HuH-7.5 (cell line): ENCODE measurements at regions not wholly inside any gene's neighbourhood (a gene's known extent, or its start where the extent isn't known, plus 50 kb on each side); places are given as distances from the start of the nearest gene placed in this dataset.
A peak's percentile ranks its signal among the peaks of the same experiment; 100 is the strongest.
"Not testable (repeated sequence)": the region's sequence is repeated elsewhere in the genome, so short reads cannot be mapped to it uniquely, and the experiment has no call there.

Experiments used
- DNase-seq: peaks from one replicate; pipeline ENCODE4 v3.0.0; 2011; ENCODE audit warnings: low spot score

GRCh38 chr7:33789871-33790630 lies 115.3 kb upstream of the BMPER start:
- no peak for DNase-seq

- DNase-seq, result no peak
These were observed 114.6 kb upstream of the BMPER start for GRCh38 chr7:33790746-33791145.

DNA sequence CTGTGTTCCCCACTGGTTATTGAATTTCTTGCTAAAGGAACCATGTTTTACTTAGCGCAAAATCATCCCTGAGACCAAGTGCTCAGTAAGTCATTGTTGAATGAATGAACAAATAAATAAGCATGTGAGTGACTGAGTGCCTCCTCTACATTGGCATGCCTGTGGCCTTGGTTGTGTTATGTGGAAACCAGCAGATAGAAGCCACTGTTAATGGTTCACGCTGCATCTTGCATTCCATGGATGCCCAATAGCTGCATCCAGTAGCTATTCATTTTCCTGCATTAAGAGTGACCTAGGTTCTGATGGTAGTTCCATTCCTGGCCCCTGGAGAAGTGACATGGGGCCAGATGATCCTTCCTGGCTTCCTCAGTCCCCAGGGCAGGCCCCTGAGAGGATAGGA lies 113.3 kb upstream of the BMPER start:
- DNase-seq, result no peak

DNA sequence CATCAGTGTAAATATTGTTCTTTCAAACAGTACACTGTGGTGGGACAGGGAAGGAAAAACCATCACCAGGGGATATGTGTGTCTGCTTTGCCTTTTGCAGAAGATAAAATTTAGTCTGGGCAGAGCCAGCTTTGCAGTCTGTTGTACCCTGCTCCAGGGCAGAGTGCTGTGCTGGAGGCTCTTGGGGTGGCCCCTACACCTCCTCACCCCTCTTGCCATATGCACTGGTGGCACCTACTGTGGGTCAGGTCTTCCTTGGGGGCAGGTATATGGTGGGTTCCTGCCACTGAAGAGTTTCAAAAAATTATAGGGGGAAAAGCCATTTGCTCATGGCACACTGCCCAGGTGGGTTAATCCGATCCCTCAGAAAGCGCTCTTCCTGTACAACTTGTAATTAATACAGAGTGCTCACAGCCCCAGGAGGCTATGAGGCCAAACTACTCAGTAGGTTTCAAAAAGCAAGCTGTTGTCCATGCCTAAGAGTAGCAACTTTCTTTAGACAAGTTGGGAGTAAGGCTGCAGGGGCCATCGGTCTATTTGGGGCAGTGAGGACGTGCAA lies 112.7 kb upstream of the BMPER start:
- no peak for DNase-seq

DNA sequence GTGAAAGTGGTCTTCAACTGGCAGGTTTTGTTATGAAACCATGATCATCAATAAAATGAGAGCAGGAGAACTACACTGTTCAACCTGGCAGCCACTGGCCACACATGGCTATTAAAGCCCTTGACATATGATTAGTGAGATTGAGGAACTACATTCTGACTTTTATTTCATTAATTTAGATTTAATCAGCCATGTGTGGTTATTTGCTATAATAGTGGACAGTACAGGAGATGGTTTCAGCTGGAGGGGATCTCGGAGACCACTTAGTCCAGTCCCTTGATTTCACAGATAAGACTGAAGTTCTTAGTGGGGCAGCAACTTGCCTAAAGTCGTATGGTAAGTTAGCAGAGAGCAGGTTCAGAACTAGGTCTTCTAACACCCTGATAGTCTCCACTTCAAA lies 111.7 kb upstream of the BMPER start:
- DNase-seq, result no peak

DNA sequence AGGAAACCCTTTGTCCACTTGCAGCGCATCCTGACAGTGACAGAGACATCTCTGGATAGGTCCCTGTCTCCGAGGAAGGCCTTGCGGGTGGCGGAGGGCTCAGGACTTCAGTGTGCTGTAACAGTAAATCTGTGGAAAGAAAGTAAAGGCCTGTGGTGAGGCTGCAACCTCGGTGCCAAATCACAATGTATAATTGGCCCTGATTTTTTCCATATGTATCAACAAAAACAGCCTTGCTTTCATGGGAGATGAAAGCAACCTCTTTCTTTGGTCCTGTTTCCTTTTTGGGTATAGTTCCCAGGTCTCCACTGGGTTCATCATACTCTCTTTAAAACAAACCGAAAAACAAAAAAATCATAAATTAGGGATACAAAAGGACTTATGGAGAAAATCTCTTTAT lies 110.9 kb upstream of the BMPER start:
- DNase-seq, result no peak

DNA sequence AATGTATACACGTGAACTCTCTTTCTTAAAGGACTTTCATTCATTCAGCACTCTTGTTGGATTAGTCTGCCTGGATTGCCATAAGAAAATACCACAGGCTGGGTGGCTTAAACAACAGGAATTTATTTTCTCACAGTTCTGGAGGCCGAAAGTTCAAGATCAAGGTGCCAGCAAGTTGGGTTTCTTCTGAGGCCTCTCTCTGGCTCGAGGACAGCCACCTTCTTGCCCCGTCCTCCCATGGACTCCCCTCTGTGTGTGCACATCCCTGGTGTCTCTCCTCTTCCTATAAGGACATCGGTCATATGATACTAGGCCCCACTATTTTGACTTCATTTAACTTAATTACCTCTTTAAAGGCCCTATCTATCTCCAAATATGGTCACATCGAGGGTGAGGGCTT lies 110.4 kb upstream of the BMPER start:
- no peak for DNase-seq

DNA sequence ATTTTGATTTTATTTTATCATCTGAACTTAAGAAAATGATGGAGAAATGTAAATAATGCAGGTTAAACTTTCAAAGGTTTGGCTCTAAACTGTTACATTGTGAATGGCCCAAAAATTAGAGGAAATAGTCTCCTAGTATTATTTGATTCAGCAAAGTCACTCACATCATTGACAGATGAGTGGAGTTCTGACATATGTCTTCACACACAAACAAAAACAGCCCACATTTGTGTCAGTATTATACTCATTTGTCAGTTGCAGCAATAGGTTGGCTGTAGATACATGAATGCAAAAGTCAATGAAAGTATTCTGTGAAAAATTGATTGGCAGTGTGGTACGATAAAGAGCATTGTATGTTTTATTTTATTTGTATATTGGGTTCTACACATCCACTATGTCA lies 108.8 kb upstream of the BMPER start:
- no peak for DNase-seq

GRCh38 chr7:33797512-33797911 lies 107.8 kb upstream of the BMPER start:
- not testable (repeated sequence) for DNase-seq

DNA sequence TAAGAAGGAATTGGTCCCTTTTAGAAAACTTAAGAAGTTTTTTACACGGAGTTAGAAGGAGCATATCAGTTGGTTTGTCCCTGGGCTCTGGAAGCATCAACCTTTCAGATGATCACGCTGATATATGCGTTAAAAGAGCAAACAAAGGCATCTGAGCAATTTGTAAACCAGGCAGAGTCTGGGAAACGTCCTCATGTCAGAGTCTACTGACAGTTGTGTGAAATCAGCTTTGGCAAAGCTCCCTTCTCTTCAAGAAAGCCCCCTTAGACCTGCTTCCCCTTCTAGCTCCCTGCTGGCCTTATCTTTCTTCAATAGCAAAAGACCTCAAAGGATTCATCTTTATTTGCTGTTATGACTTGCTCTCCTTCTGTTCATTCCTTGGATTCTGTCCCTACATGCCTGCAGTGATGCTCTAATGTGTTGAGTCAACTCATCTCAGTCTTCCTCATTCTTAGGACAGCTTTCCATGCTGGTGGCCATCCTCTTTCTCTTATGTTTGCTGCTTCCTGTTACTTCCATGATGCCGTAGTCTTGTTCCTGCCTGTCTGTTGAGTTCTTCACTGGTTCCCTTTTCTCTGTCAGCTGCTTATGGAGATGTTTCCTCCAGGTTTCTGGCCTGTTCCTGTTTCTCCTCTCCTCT lies 106.5 kb upstream of the BMPER start:
- DNase-seq, result no peak

GRCh38 chr7:33799766-33800165 lies 105.6 kb upstream of the BMPER start:
- DNase-seq, result no peak

DNA sequence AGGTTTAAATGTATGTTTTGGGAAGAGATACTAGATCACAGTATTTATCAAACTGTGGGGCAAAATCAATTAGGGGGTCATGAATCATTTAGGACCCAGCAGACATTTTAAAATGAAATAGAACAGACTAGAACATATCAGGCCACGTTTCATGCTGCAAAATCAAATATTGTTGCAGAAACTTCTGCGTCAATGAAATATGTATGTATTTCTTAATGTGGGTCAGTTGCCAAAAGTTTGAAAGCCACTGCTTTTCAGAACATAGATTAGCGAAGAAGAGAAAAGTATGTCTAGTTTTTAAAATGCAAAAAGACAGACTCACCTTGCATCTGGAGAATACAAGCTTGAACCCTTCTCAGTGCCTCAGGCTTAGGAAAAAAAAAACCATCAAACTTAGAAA lies 102.7 kb upstream of the BMPER start:
- DNase-seq, result no peak

- no peak for DNase-seq
These were observed 101.1 kb upstream of the BMPER start for GRCh38 chr7:33804140-33804660.

GRCh38 chr7:33805630-33806233 lies 99.6 kb upstream of the BMPER start:
- no peak for DNase-seq

DNA sequence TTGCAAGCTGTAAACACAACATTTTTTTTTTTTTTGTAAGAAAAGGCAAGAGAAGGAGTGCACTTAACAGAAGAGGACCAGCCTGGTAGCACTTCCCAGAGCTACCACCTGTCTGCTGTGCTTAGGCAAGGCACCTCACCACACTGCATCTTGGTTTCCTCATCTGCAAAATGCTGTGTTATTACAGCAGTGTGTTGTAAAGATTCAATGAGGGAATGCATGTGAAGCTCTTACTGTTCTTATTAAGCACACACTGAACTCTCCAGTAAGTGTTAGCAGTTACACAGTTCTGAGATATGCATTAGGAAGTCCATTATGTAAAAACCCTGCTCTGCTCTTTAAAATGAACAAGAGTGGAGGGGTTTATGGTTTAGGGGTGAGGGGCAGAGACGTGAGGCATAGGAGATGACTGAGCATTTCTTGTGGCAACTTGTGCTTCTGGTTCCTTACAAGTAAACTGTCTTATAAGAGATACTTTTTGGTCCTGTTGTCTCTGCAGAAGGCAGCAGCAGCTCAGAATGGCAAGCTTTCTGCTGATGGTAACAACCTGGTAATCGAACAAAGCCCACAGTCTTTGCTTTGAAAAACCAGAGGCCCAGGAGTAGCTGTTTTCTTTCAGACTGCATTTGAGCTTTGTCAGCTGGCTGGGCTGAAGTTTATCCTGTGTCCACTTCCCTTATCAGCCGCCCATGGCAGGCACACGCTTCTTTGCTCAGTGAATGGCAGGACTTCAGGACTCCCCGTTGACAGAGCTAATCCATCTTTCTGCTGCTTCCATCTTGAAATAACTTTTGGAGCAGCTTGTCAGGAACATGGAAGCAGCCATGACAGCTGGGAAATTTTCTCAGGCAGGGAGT lies 98.8 kb upstream of the BMPER start:
- DNase-seq, result no peak

GRCh38 chr7:33807155-33807530 lies 98.2 kb upstream of the BMPER start:
- no peak for DNase-seq

GRCh38 chr7:33807779-33808482 lies 97.4 kb upstream of the BMPER start:
- DNase-seq, result peak; percentile 21

GRCh38 chr7:33809228-33809627 lies 96.1 kb upstream of the BMPER start:
- DNase-seq, result no peak

- DNase-seq, result no peak
These were observed 95.0 kb upstream of the BMPER start for GRCh38 chr7:33810356-33810755.

DNA sequence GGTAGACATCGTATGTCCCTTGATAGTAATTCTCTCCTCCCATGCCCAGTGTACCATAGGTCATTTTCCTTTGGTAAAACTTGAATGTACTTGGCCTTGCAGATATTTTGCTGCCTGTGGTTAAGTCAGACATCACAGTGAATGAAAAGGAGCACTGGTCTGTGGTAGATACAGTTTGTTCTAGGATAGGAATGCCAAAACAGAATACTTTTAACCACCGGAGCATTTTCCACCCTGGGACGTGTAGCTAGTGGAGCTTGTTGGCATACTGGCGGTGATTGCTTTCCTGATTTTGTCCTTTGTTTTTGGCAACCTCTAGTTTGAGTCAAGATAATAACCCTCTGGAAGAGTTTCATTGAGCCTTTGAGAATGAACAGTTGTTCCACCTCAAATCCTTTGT lies 92.0 kb upstream of the BMPER start:
- DNase-seq, result no peak

DNA sequence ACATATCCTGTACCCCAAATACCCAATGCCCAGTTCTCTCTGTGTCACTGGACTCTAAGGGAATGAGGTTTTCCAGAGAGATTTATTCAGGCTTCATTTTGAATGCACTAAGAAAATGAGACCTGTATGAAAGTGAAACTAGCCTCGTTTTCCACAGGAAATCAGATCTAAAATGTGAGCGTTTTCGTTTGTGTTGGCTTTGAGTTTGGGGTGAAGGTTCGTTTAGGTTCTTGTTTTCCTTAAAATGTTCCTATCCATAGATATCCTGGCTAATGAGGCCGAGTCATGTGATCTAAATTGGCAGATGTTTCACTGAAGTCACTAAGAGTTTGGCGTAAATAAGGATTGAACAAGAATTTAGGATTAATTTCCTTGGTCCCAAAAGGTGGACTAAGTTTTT lies 90.9 kb upstream of the BMPER start:
- DNase-seq, result no peak
